Body of pancreas (tissue), 4 donors: ENCODE measurements at regions not wholly inside any gene's neighbourhood (a gene's known extent, or its start where the extent isn't known, plus 50 kb on each side); places are given as distances from the start of the nearest gene placed in this dataset.

Source experiments
- POLR2A ChIP-seq, 3 donors: fragments of 450-650 bp; IDR thresholded peaks; one replicate each; pipeline ENCODE4 v1.6.1; 2016; ENCODE audit warnings: antibody characterized with exemption in 3 of 3, mild to moderate bottlenecking in 2 of 3
- TF ChIP-seq, protein P1 (sequence below), 7 experiments: fragments of 450-650 bp in 4 of 7; fragments of 200-600 bp in 3 of 7; sonication (generic) in 3 of 7; IDR thresholded peaks; one replicate each; pipeline ENCODE4 v1.5.1; 2016 to 2019; ENCODE audit warnings: antibody characterized with exemption in 7 of 7

DNA sequence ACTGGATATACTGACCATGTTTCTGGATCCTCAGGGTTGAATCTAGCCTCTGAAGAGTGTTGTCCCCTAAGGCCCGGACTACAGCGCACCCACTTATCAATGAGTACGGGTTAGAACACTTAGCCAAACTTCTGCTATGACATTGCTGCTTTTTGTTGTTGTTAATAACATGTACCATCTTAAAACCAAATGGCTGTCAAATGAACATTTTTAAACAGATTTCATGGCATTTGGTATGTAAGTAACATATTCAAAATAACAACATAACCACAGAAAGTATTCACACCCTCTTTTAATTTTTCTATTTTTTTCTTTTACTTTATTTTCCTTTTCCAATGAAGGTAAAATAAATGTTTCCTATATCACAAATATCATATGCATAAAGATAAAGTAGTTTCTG lies 1292.5 kb upstream of the TENM4 start:
- TF ChIP-seq, protein P1, sequence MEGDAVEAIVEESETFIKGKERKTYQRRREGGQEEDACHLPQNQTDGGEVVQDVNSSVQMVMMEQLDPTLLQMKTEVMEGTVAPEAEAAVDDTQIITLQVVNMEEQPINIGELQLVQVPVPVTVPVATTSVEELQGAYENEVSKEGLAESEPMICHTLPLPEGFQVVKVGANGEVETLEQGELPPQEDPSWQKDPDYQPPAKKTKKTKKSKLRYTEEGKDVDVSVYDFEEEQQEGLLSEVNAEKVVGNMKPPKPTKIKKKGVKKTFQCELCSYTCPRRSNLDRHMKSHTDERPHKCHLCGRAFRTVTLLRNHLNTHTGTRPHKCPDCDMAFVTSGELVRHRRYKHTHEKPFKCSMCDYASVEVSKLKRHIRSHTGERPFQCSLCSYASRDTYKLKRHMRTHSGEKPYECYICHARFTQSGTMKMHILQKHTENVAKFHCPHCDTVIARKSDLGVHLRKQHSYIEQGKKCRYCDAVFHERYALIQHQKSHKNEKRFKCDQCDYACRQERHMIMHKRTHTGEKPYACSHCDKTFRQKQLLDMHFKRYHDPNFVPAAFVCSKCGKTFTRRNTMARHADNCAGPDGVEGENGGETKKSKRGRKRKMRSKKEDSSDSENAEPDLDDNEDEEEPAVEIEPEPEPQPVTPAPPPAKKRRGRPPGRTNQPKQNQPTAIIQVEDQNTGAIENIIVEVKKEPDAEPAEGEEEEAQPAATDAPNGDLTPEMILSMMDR (IDR thresholded peaks at IDR 0.05): no peak
- no peak for TF ChIP-seq POLR2A (IDR thresholded peaks at IDR 0.05)
